OCI-M1 (cell line): ENCODE measurements at regions not wholly inside any gene's neighbourhood (a gene's known extent, or its start where the extent isn't known, plus 50 kb on each side); places are given as distances from the start of the nearest gene placed in this dataset.

Experiments
- DNase-seq: peaks from one replicate; lab custom pipeline; 2025; lab: John Stamatoyannopoulos, UW

- DNase-seq: no peak
These were observed 461.7 kb upstream of the CADM1 start for GRCh38 chr11:115965767-115966504.

- DNase-seq: no peak
These were observed 459.9 kb upstream of the CADM1 start for GRCh38 chr11:115964091-115964490.

GRCh38 chr11:115963156-115963555 lies 458.9 kb upstream of the CADM1 start:
- DNase-seq: no peak

GRCh38 chr11:115961159-115962003 lies 457.2 kb upstream of the CADM1 start:
- no peak for DNase-seq

GRCh38 chr11:115959081-115959486 lies 454.9 kb upstream of the CADM1 start:
- DNase-seq: no peak

- no peak for DNase-seq
These were observed 454.1 kb upstream of the CADM1 start for GRCh38 chr11:115958089-115959000.

- DNase-seq: no peak
These were observed 451.6 kb upstream of the CADM1 start for GRCh38 chr11:115955803-115956202.

- DNase-seq: no peak
These were observed 446.4 kb upstream of the CADM1 start for GRCh38 chr11:115950660-115951059.

GRCh38 chr11:115944596-115944995 lies 440.4 kb upstream of the CADM1 start:
- DNase-seq: no peak

- DNase-seq: no peak
These were observed 437.8 kb upstream of the CADM1 start for GRCh38 chr11:115942011-115942410.

- DNase-seq: peak; percentile 79
These were observed 437.3 kb upstream of the CADM1 start for GRCh38 chr11:115941481-115941993.

- DNase-seq: no peak
These were observed 436.8 kb upstream of the CADM1 start for GRCh38 chr11:115941044-115941443.

GRCh38 chr11:115939731-115940421 lies 435.7 kb upstream of the CADM1 start:
- no peak for DNase-seq

GRCh38 chr11:115939104-115939730 lies 435.0 kb upstream of the CADM1 start:
- no peak for DNase-seq

GRCh38 chr11:115933564-115933963 lies 429.3 kb upstream of the CADM1 start:
- DNase-seq: no peak

- DNase-seq: no peak
These were observed 427.4 kb upstream of the CADM1 start for GRCh38 chr11:115931548-115932083.

- DNase-seq: no peak
These were observed 426.8 kb upstream of the CADM1 start for GRCh38 chr11:115930886-115931547.

GRCh38 chr11:115930291-115930690 lies 426.1 kb upstream of the CADM1 start:
- DNase-seq: no peak

- DNase-seq: no peak
These were observed 425.5 kb upstream of the CADM1 start for GRCh38 chr11:115929618-115930129.

GRCh38 chr11:115928811-115929210 lies 424.6 kb upstream of the CADM1 start:
- no peak for DNase-seq
